Adrenal gland (tissue), 9 donors: ENCODE measurements at regions not wholly inside any gene's neighbourhood (a gene's known extent, or its start where the extent isn't known, plus 50 kb on each side); places are given as distances from the start of the nearest gene placed in this dataset.

ENCODE experiments used
- DNase-seq, 7 donors: peaks; one replicate each; pipeline ENCODE4 v3.0.0-alpha.2; 2019 to 2020
- H3K27ac ChIP-seq, 5 donors: fragments of 200-600 bp; sonication (generic) in 4 of 5; 1 replicate in 3 of 5; 2 replicates in 2 of 5; pipeline versions ENCODE4 v1.5.1 to v1.8.0; 2016 to 2020; ENCODE audit warnings: mild to moderate bottlenecking in 1 of 5
- H3K27me3 ChIP-seq: fragments of 200-600 bp; 2 replicates; pipeline ENCODE4 v1.8.0; 2021
- H3K36me3 ChIP-seq, 2 donors: fragments of 200-600 bp; replicated peaks in 1 of 2; 1 replicate in 1 of 2; 2 replicates in 1 of 2; pipeline versions ENCODE4 v1.5.1 to v1.8.0; 2018 to 2022
- H3K4me1 ChIP-seq, 2 donors: fragments of 200-600 bp; replicated peaks in 1 of 2; 1 replicate in 1 of 2; 2 replicates in 1 of 2; pipeline versions ENCODE4 v1.5.1 to v1.8.0; 2018 to 2021
- H3K4me3 ChIP-seq, 4 donors: fragments of 200-600 bp; sonication (generic) in 3 of 4; one replicate each; pipeline ENCODE4 v1.5.1; 2016 to 2018
- H3K9me3 ChIP-seq, 3 donors: fragments of 200-600 bp; sonication (generic) in 1 of 3; replicated peaks in 1 of 3; 1 replicate in 2 of 3; 2 replicates in 1 of 3; pipeline versions ENCODE4 v1.5.1 to v1.8.0; 2016 to 2021
- CTCF ChIP-seq, 6 experiments: fragments of 450-650 bp in 4 of 6; fragments of 200-600 bp in 2 of 6; sonication (generic) in 1 of 6; IDR thresholded peaks; 1 replicate in 5 of 6; 2 replicates in 1 of 6; pipeline versions ENCODE4 v1.5.1 to v1.8.0; 2016 to 2021; ENCODE audit warnings: antibody characterized with exemption in 6 of 6, mild to moderate bottlenecking in 2 of 6, moderate library complexity in 1 of 6
- POLR2A ChIP-seq, 2 donors: fragments of 450-650 bp; IDR thresholded peaks; one replicate each; pipeline ENCODE4 v1.6.1; 2017; ENCODE audit warnings: antibody characterized with exemption in 2 of 2, mild to moderate bottlenecking in 2 of 2, moderate library complexity in 1 of 2
- WGBS, 4 donors: extraction: QIAGEN DNeasy Blood & Tissue Kit in 2 of 4; methylation state at CpG; one replicate each; pipeline versions ENCODE4 v1.1.5 to v1.1.7; 2013 to 2017; 5-methylcytosine and 5-hydroxymethylcytosine counted together
- intact Hi-C, 2 donors: fragments of 100-400 bp; cut with DNase I; formaldehyde crosslinking; loops; one replicate each; pipeline versions ENCODE4 v1.14.1 to v1.15.0; 2022 to 2023
- donor health status: healthy with polysubstance abuse.
- donor health status: Bipolar disorder and iron deficiency.
- donor health status: DM: yes; HTN: yes; CAD: no.
- donor health status: DM: no; HTN: no; CAD: no.
- donor health status: DM: no; HTN: no; CAD: no.

- H3K9me3 ChIP-seq = no peaks in the 10 kb centered on the region
- no peaks in the 10 kb centered on the region for H3K4me1 ChIP-seq
- TF ChIP-seq POLR2A (IDR thresholded peaks at IDR 0.05) (no peak), CTCF (IDR thresholded peaks at IDR 0.05) (no peak)
- 72 to 85% (median 79%) methylated on average over 2 of the region's 2 CpGs for WGBS, 4 donors
- H3K27ac ChIP-seq = no peak overlapping the region
- no peaks in the 10 kb centered on the region for H3K36me3 ChIP-seq
- no peaks in the 10 kb centered on the region for H3K27me3 ChIP-seq
- no peak overlapping the region for H3K4me3 ChIP-seq
- DNase-seq = no peak
- intact Hi-C loops = no loop called here
Measured at GRCh38 chr2:13916066-13916465, 716.5 kb upstream of the LRATD1 start.

DNA sequence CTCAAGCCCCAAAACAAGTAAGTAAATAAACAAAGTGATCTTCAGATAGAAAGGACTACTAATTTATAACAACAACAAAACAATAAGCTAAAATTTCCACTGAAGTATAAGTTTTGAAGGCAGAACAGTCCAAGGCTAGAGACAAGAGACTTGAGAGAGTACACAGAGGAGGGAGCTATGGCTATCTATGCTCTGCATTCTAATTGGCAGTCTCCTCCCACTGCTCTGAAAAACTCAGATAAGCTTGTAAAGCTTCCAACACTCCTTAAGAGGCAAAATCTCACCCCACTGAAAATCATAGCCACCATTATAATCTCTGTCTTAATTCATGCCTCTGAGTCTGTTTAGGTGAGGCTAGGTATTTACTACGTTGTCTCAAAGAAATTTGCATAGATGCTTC, 714.6 kb upstream of the LRATD1 start:
- no peak overlapping the region for H3K4me3 ChIP-seq
- no peaks in the 10 kb centered on the region for H3K9me3 ChIP-seq
- WGBS, 4 donors = 76 to 89% (median 80%) methylated on average over 1 of the region's 1 CpG
- no peak for DNase-seq
- no peaks in the 10 kb centered on the region for H3K27me3 ChIP-seq
- no peaks in the 10 kb centered on the region for H3K4me1 ChIP-seq
- no peak overlapping the region for H3K27ac ChIP-seq
- H3K36me3 ChIP-seq = no peaks in the 10 kb centered on the region
- intact Hi-C loops = no loop called here
- no peak for TF ChIP-seq POLR2A (IDR thresholded peaks at IDR 0.05)
- TF ChIP-seq CTCF (IDR thresholded peaks at IDR 0.05) = no peak

GRCh38 chr2:13919981-13920382, 712.5 kb upstream of the LRATD1 start:
- no peak for TF ChIP-seq CTCF (IDR thresholded peaks at IDR 0.05)
- TF ChIP-seq POLR2A (IDR thresholded peaks at IDR 0.05) = no peak

DNA sequence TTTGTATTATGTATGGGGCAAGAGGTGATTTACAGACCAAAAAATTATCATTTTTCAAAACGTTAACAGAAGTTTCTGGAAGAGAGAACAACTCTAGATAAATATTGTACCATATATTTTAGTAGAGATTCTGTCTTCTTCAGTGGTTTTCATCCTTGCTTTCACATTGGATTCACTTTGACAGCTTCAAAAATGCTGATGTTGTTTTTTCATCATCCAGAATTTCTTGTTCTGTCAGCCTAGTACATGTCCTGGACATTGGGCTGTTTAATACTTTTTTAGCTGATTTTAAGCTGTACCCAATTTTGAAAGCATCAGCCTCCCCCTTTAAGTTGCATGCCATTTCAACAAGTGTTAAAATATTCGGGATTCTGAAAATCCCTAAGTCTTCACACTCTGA, 711.3 kb upstream of the LRATD1 start:
- intact Hi-C loops = no loop called here
- H3K27ac ChIP-seq = no peak overlapping the region
- no peak for DNase-seq
- TF ChIP-seq CTCF (IDR thresholded peaks at IDR 0.05) (no peak), POLR2A (IDR thresholded peaks at IDR 0.05) (no peak)
- H3K27me3 ChIP-seq = no peaks in the 10 kb centered on the region
- 47 to 64% (median 53%) methylated on average over 2 of the region's 2 CpGs for WGBS, 4 donors
- H3K4me3 ChIP-seq = no peak overlapping the region
- no peaks in the 10 kb centered on the region for H3K4me1 ChIP-seq
- no peaks in the 10 kb centered on the region for H3K36me3 ChIP-seq
- no peaks in the 10 kb centered on the region for H3K9me3 ChIP-seq

More at GRCh38 chr2:13919981-13920382, 712.5 kb upstream of the LRATD1 start:
- Histone ChIP-seq H3K27ac (no peak overlapping the region), H3K4me3 (no peak overlapping the region), H3K27me3 (no peaks in the 10 kb centered on the region), H3K9me3 (no peaks in the 10 kb centered on the region), H3K4me1 (no peaks in the 10 kb centered on the region), H3K36me3 (no peaks in the 10 kb centered on the region)
- intact Hi-C loops = no loop called here
- DNase-seq = no peak
- WGBS, 4 donors = 70 to 82% (median 76%) methylated on average over 4 of the region's 4 CpGs
